ENCODE measurements at regions not wholly inside any gene's neighbourhood (a gene's known extent, or its start where the extent isn't known, plus 50 kb on each side); places are given as distances from the start of the nearest gene placed in this dataset.

DNA sequence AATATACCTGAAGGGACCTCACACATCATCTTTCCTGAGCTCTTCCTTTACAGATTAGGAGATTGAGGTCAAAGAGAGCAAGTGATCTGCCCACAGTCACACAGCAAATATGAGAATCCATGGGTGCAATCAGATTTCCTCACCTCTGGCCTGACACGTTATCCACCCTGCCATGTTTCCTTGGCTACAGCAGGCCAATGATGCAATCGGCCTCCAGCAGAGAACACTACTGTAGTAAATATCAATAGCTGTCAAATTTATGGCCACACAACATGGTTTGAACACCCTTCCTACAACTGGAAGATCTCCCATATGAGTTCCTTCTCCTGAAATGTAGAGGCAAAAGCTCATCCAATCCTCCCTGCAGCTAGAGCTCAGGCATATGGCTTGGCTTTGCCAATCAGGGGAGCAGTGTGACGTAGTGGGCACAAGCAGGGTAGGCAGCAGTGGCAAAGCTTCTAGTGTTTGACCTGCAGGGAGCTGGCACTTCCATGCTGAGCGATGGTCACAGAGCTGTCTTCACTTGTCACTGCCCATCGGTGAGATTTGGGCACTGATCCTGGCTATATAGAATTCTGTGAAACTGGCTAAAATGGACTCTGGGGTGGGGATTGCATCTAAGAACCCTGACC, 271.3 kb downstream of the TJP1 start (continued):
- TF ChIP-seq, protein P1, sequence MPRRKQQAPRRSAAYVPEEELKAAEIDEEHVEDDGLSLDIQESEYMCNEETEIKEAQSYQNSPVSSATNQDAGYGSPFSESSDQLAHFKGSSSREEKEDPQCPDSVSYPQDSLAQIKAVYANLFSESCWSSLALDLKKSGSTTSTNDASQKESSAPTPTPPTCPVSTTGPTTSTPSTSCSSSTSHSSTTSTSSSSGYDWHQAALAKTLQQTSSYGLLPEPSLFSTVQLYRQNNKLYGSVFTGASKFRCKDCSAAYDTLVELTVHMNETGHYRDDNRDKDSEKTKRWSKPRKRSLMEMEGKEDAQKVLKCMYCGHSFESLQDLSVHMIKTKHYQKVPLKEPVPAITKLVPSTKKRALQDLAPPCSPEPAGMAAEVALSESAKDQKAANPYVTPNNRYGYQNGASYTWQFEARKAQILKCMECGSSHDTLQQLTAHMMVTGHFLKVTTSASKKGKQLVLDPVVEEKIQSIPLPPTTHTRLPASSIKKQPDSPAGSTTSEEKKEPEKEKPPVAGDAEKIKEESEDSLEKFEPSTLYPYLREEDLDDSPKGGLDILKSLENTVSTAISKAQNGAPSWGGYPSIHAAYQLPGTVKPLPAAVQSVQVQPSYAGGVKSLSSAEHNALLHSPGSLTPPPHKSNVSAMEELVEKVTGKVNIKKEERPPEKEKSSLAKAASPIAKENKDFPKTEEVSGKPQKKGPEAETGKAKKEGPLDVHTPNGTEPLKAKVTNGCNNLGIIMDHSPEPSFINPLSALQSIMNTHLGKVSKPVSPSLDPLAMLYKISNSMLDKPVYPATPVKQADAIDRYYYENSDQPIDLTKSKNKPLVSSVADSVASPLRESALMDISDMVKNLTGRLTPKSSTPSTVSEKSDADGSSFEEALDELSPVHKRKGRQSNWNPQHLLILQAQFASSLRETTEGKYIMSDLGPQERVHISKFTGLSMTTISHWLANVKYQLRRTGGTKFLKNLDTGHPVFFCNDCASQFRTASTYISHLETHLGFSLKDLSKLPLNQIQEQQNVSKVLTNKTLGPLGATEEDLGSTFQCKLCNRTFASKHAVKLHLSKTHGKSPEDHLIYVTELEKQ (tag by site-specific recombination; IDR thresholded peaks at IDR 0.05; ENCODE audit: borderline replicate concordance) = no peak
- TF ChIP-seq ZNF626 (tag by site-specific recombination; IDR thresholded peaks at IDR 0.05) (no peak), ZNF302 (tag by site-specific recombination; IDR thresholded peaks at IDR 0.05; ENCODE audit: low read depth) (no peak), ZNF169 (tag by site-specific recombination; IDR thresholded peaks at IDR 0.05) (no peak), RBAK (tag by site-specific recombination; IDR thresholded peaks at IDR 0.05) (no peak), ZBTB17 (tag by site-specific recombination; IDR thresholded peaks at IDR 0.05) (peak; percentile 81), ZNF48 (tag by site-specific recombination; IDR thresholded peaks at IDR 0.05) (no peak), GFI1B (tag by site-specific recombination; IDR thresholded peaks at IDR 0.05) (no peak), HIC1 (tag by site-specific recombination; IDR thresholded peaks at IDR 0.05) (no peak), YY2 (tag by site-specific recombination; IDR thresholded peaks at IDR 0.05) (0 out of 2 replicates have a peak, but pooled peaks have one; percentile 16), KLF17 (tag by site-specific recombination; IDR thresholded peaks at IDR 0.05) (no peak), ZBTB6 (tag by site-specific recombination; IDR thresholded peaks at IDR 0.05) (no peak), ZNF221 (tag by site-specific recombination; IDR thresholded peaks at IDR 0.05; ENCODE audit: borderline replicate concordance) (no peak), ZNF791 (tag by site-specific recombination; IDR thresholded peaks at IDR 0.05) (no peak), ZNF473 (tag by site-specific recombination; IDR thresholded peaks at IDR 0.05) (no peak), ZBTB1 (tag by site-specific recombination; IDR thresholded peaks at IDR 0.05) (no peak)
- TF ChIP-seq, protein P2, sequence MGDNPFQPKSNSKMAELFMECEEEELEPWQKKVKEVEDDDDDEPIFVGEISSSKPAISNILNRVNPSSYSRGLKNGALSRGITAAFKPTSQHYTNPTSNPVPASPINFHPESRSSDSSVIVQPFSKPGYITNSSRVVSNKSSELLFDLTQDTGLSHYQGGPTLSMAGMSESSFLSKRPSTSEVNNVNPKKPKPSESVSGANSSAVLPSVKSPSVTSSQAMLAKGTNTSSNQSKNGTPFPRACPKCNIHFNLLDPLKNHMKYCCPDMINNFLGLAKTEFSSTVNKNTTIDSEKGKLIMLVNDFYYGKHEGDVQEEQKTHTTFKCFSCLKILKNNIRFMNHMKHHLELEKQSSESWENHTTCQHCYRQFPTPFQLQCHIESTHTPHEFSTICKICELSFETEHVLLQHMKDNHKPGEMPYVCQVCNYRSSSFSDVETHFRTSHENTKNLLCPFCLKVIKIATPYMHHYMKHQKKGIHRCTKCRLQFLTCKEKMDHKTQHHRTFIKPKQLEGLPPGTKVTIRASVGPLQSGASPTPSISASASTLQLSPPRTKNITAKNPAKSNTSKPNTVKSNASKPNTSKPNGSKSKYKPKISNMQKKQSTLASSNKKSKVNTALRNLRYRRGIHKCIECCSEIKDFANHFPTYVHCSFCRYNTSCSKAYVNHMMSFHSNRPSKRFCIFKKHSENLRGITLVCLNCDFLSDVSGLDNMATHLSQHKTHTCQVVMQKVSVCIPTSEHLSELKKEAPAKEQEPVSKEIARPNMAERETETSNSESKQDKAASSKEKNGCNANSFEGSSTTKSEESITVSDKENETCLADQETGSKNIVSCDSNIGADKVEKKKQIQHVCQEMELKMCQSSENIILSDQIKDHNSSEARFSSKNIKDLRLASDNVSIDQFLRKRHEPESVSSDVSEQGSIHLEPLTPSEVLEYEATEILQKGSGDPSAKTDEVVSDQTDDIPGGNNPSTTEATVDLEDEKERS (tag by site-specific recombination; IDR thresholded peaks at IDR 0.05) = no peak
- TF ChIP-seq, protein P3, sequence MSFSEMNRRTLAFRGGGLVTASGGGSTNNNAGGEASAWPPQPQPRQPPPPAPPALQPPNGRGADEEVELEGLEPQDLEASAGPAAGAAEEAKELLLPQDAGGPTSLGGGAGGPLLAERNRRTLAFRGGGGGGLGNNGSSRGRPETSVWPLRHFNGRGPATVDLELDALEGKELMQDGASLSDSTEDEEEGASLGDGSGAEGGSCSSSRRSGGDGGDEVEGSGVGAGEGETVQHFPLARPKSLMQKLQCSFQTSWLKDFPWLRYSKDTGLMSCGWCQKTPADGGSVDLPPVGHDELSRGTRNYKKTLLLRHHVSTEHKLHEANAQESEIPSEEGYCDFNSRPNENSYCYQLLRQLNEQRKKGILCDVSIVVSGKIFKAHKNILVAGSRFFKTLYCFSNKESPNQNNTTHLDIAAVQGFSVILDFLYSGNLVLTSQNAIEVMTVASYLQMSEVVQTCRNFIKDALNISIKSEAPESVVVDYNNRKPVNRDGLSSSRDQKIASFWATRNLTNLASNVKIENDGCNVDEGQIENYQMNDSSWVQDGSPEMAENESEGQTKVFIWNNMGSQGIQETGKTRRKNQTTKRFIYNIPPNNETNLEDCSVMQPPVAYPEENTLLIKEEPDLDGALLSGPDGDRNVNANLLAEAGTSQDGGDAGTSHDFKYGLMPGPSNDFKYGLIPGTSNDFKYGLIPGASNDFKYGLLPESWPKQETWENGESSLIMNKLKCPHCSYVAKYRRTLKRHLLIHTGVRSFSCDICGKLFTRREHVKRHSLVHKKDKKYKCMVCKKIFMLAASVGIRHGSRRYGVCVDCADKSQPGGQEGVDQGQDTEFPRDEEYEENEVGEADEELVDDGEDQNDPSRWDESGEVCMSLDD (tag by site-specific recombination; IDR thresholded peaks at IDR 0.05) = no peak
- TF ChIP-seq, protein P4, sequence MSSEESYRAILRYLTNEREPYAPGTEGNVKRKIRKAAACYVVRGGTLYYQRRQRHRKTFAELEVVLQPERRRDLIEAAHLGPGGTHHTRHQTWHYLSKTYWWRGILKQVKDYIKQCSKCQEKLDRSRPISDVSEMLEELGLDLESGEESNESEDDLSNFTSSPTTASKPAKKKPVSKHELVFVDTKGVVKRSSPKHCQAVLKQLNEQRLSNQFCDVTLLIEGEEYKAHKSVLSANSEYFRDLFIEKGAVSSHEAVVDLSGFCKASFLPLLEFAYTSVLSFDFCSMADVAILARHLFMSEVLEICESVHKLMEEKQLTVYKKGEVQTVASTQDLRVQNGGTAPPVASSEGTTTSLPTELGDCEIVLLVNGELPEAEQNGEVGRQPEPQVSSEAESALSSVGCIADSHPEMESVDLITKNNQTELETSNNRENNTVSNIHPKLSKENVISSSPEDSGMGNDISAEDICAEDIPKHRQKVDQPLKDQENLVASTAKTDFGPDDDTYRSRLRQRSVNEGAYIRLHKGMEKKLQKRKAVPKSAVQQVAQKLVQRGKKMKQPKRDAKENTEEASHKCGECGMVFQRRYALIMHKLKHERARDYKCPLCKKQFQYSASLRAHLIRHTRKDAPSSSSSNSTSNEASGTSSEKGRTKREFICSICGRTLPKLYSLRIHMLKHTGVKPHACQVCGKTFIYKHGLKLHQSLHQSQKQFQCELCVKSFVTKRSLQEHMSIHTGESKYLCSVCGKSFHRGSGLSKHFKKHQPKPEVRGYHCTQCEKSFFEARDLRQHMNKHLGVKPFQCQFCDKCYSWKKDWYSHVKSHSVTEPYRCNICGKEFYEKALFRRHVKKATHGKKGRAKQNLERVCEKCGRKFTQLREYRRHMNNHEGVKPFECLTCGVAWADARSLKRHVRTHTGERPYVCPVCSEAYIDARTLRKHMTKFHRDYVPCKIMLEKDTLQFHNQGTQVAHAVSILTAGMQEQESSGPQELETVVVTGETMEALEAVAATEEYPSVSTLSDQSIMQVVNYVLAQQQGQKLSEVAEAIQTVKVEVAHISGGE (tag by site-specific recombination; conservative IDR thresholded peaks at IDR 0.05; ENCODE audit: low read depth) = no peak
